ENCODE measurements at regions not wholly inside any gene's neighbourhood (a gene's known extent, or its start where the extent isn't known, plus 50 kb on each side); places are given as distances from the start of the nearest gene placed in this dataset.

GRCh38 chr2:103004426-103004942, 242.7 kb downstream of the TMEM182 start:
- no peak overlapping the region for H3K27ac ChIP-seq
- TF ChIP-seq CTCF (conservative IDR thresholded peaks at IDR 0.05), result no peak

GRCh38 chr2:103005393-103005792, 243.6 kb downstream of the TMEM182 start:
- no peak overlapping the region for H3K27ac ChIP-seq
- TF ChIP-seq CTCF (conservative IDR thresholded peaks at IDR 0.05), result no peak

GRCh38 chr2:103007086-103007485, 245.3 kb downstream of the TMEM182 start:
- H3K27ac ChIP-seq, result no peak overlapping the region
- TF ChIP-seq CTCF (conservative IDR thresholded peaks at IDR 0.05), result no peak

- TF ChIP-seq CTCF (conservative IDR thresholded peaks at IDR 0.05), result 0 out of 2 replicates have a peak, but pooled peaks have one; percentile 10
- no peak overlapping the region for H3K27ac ChIP-seq
Observed at GRCh38 chr2:103008586-103008985, 246.8 kb downstream of the TMEM182 start.

GRCh38 chr2:103009871-103010270, 248.0 kb downstream of the TMEM182 start:
- TF ChIP-seq CTCF (conservative IDR thresholded peaks at IDR 0.05), result no peak
- H3K27ac ChIP-seq, result no peak overlapping the region

- no peak for TF ChIP-seq CTCF (conservative IDR thresholded peaks at IDR 0.05)
- no peak overlapping the region for H3K27ac ChIP-seq
Observed at GRCh38 chr2:103010306-103010705, 248.5 kb downstream of the TMEM182 start.

- TF ChIP-seq CTCF (conservative IDR thresholded peaks at IDR 0.05), result no peak
- no peak overlapping the region for H3K27ac ChIP-seq
Observed at GRCh38 chr2:103010751-103011150, 248.9 kb downstream of the TMEM182 start.
